WTC11 (cell line): ENCODE measurements at regions not wholly inside any gene's neighbourhood (a gene's known extent, or its start where the extent isn't known, plus 50 kb on each side); places are given as distances from the start of the nearest gene placed in this dataset.

Experiments used
- ATAC-seq: fragments of 200-7000 bp; cut with Tn5 transposase; 2 replicates; pipeline ENCODE4 v1.10.0; 2021; ENCODE audit warnings: mild to moderate bottlenecking, moderate library complexity
- CTCF ChIA-PET: fragments of 300-600 bp; sonication (Branson Sonifier 250); formaldehyde crosslinking; loops from one replicate; lab custom pipeline; 2021; ENCODE audit warnings: antibody characterized with exemption; lab: Charles Lee
- POLR2A ChIA-PET: fragments of 350-600 bp; sonication (Branson Sonifier 250); formaldehyde crosslinking; loops from one replicate; lab custom pipeline; 2021; ENCODE audit warnings: antibody characterized with exemption; lab: Charles Lee
- DNase-seq: peaks from one replicate; pipeline ENCODE4 v3.0.0; 2021; ENCODE audit warnings: low spot score
- H3K27ac Mint-ChIP-seq: 2 replicates; pipeline ENCODE4 v1.8.0; 2021; ENCODE audit warnings: mixed read lengths
- H3K27me3 Mint-ChIP-seq: 2 replicates; pipeline ENCODE4 v1.8.0; 2021; ENCODE audit warnings: low read depth, mild to moderate bottlenecking, moderate library complexity, mixed read lengths
- H3K36me3 Mint-ChIP-seq: 2 replicates; pipeline ENCODE4 v1.8.0; 2021; ENCODE audit warnings: mixed read lengths
- H3K4me1 Mint-ChIP-seq: 2 replicates; pipeline ENCODE4 v1.8.0; 2022; ENCODE audit warnings: mixed read lengths
- H3K4me3 Mint-ChIP-seq: 2 replicates; pipeline ENCODE4 v1.8.0; 2021; ENCODE audit warnings: mild to moderate bottlenecking, moderate library complexity, mixed read lengths
- H3K9me3 Mint-ChIP-seq: 2 replicates; pipeline ENCODE4 v1.8.0; 2021; ENCODE audit warnings: mixed read lengths
- CBFB ChIP-seq: sonication (generic); formaldehyde crosslinking; IDR thresholded peaks from 2 replicates; pipeline ENCODE4 v1.8.1; 2022; ENCODE audit warnings: mild to moderate bottlenecking, low read depth, missing genetic modification reagents
- FOXJ3 ChIP-seq: sonication (generic); formaldehyde crosslinking; IDR thresholded peaks from 2 replicates; pipeline ENCODE4 v1.9.0; 2021; ENCODE audit warnings: missing genetic modification reagents, mild to moderate bottlenecking, borderline replicate concordance
- FOXP1 ChIP-seq: sonication (generic); formaldehyde crosslinking; IDR thresholded peaks from 2 replicates; pipeline ENCODE4 v1.8.0; 2022; ENCODE audit warnings: missing genetic modification reagents, mild to moderate bottlenecking, moderate library complexity, borderline replicate concordance
- GTF2I ChIP-seq: fragments of 250-450 bp; sonication (Bioruptor Pico); conservative IDR thresholded peaks from 2 replicates; pipeline ENCODE4 v1.4.0; 2021; ENCODE audit warnings: mild to moderate bottlenecking
- JAZF1 ChIP-seq: fragments of 250-450 bp; sonication (Bioruptor Pico); IDR thresholded peaks from 2 replicates; pipeline ENCODE4 v1.9.0; 2021; ENCODE audit warnings: moderate library complexity, mild to moderate bottlenecking, inconsistent platforms
- KAT7 ChIP-seq: sonication (generic); formaldehyde crosslinking; IDR thresholded peaks from 2 replicates; pipeline ENCODE4 v1.8.1; 2023; ENCODE audit warnings: missing genetic modification reagents, mild to moderate bottlenecking, borderline replicate concordance
- MYBL2 ChIP-seq: sonication (generic); formaldehyde crosslinking; IDR thresholded peaks from 2 replicates; pipeline ENCODE4 v1.8.1; 2023; ENCODE audit warnings: mild to moderate bottlenecking, moderate library complexity, missing genetic modification reagents
- NFATC4 ChIP-seq: fragments of 250-450 bp; sonication (Bioruptor Pico); IDR thresholded peaks from 2 replicates; pipeline ENCODE4 v1.9.0; 2021; ENCODE audit warnings: mild to moderate bottlenecking
- NR1H2 ChIP-seq: sonication (generic); formaldehyde crosslinking; IDR thresholded peaks from 2 replicates; pipeline ENCODE4 v1.9.0; 2021; ENCODE audit warnings: mild to moderate bottlenecking, moderate library complexity, missing genetic modification reagents
- TCF7 ChIP-seq: sonication (generic); formaldehyde crosslinking; IDR thresholded peaks from 2 replicates; pipeline ENCODE4 v1.8.0; 2022; ENCODE audit warnings: mild to moderate bottlenecking, low read depth, missing genetic modification reagents, moderate library complexity
- TEAD1 ChIP-seq: sonication (generic); formaldehyde crosslinking; IDR thresholded peaks from 2 replicates; pipeline ENCODE4 v1.8.0; 2022; ENCODE audit warnings: mild to moderate bottlenecking, missing genetic modification reagents
- ZBTB21 ChIP-seq: sonication (generic); formaldehyde crosslinking; IDR thresholded peaks from 2 replicates; pipeline ENCODE4 v1.8.1; 2023; ENCODE audit warnings: mild to moderate bottlenecking, missing genetic modification reagents, borderline replicate concordance
- ZNF317 ChIP-seq: sonication (generic); formaldehyde crosslinking; IDR thresholded peaks from 2 replicates; pipeline ENCODE4 v1.8.1; 2023; ENCODE audit warnings: low read depth, mild to moderate bottlenecking, moderate library complexity, missing genetic modification reagents, borderline replicate concordance
- ZNF416 ChIP-seq: fragments of 250-450 bp; sonication (Bioruptor Pico); IDR thresholded peaks from 2 replicates; pipeline ENCODE4 v1.9.0; 2021; ENCODE audit warnings: mild to moderate bottlenecking, inconsistent platforms
- ZNF423 ChIP-seq: fragments of 250-450 bp; sonication (Bioruptor Pico); IDR thresholded peaks from 2 replicates; pipeline ENCODE4 v2.1.2; 2022; ENCODE audit warnings: mild to moderate bottlenecking, moderate library complexity
- TF ChIP-seq, protein P1 (sequence below): sonication (generic); formaldehyde crosslinking; IDR thresholded peaks from 2 replicates; pipeline ENCODE4 v1.8.1; 2022; ENCODE audit warnings: missing genetic modification reagents, borderline replicate concordance
- TF ChIP-seq, protein P2 (sequence below): sonication (generic); formaldehyde crosslinking; conservative IDR thresholded peaks from 2 replicates; pipeline ENCODE4 v1.8.1; 2022; ENCODE audit warnings: mild to moderate bottlenecking, missing genetic modification reagents
- TF ChIP-seq, protein P3 (sequence below): sonication (generic); formaldehyde crosslinking; IDR thresholded peaks from 2 replicates; pipeline ENCODE4 v1.8.0; 2022; ENCODE audit warnings: mild to moderate bottlenecking, missing genetic modification reagents
- TF ChIP-seq, protein P4 (sequence below): fragments of 200-600 bp; IDR thresholded peaks from 2 replicates; pipeline ENCODE4 v1.8.0; 2022; ENCODE audit warnings: antibody characterized with exemption
- TF ChIP-seq, protein P5 (sequence below): sonication (generic); formaldehyde crosslinking; IDR thresholded peaks from 2 replicates; pipeline ENCODE4 v1.8.1; 2022; ENCODE audit warnings: mild to moderate bottlenecking, moderate library complexity, missing genetic modification reagents
- TF ChIP-seq, protein P6 (sequence below): sonication (generic); formaldehyde crosslinking; IDR thresholded peaks from 2 replicates; pipeline ENCODE4 v1.8.1; 2023; ENCODE audit warnings: mild to moderate bottlenecking, missing genetic modification reagents
- TF ChIP-seq, protein P7 (sequence below): fragments of 250-450 bp; sonication (Bioruptor Pico); conservative IDR thresholded peaks from 2 replicates; pipeline ENCODE4 v1.9.0; 2021; ENCODE audit warnings: mild to moderate bottlenecking
- TF ChIP-seq, protein P8 (sequence below): sonication (generic); formaldehyde crosslinking; IDR thresholded peaks from 2 replicates; pipeline ENCODE4 v1.8.0; 2022; ENCODE audit warnings: mild to moderate bottlenecking, missing genetic modification reagents

DNA sequence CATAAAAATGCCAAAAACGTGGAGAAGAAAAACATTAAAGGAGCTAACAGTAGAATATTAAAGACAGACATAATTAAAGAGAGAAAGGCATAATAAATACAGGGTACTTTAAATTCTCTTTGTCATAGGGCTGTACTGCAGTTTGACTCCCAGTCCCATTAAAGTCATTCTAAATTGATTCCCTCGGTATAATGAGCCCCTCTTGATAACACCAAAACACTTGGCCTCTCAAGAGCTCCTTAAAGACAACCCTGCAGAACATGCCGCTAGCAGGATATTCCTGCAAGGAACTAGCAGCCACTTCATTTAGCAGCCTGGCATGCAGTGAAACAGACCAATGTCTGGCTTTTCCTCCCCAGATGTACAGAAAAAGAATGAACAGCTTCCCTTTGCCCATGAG, 273.8 kb upstream of the ESRRG start (continued):
- TF ChIP-seq, protein P1, sequence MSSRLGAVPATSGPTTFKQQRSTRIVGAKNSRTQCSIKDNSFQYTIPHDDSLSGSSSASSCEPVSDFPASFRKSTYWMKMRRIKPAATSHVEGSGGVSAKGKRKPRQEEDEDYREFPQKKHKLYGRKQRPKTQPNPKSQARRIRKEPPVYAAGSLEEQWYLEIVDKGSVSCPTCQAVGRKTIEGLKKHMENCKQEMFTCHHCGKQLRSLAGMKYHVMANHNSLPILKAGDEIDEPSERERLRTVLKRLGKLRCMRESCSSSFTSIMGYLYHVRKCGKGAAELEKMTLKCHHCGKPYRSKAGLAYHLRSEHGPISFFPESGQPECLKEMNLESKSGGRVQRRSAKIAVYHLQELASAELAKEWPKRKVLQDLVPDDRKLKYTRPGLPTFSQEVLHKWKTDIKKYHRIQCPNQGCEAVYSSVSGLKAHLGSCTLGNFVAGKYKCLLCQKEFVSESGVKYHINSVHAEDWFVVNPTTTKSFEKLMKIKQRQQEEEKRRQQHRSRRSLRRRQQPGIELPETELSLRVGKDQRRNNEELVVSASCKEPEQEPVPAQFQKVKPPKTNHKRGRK (CRISPR knock-in tag): no peak
- no peak for TF ChIP-seq GTF2I (CRISPR knock-in tag)

DNA sequence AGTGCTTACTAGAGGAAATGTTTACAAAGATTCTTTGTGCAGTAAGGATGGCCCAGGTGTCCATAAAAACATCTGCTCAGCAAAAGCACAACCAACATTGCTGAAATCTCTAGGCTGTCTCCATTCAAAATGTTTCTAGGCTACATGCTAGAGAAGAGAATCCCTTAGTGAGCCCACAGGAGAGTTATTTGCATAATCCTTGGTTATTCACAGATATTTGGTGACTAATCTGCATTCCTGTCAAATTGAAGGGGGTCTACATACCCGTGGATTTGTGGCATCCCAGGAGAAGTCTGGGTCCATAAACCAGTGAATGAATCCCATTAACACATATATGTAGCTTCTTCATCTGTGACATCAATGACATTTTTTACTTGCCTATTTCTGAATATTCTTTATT, 261.3 kb upstream of the ESRRG start:
- ChIA-PET CTCF (no interaction called here), POLR2A (interaction anchor here (0.7 kb wide), 1 partner anchor 260 kb away, joined by 7 read pairs; no protein-coding TSS in a partner anchor)
- Mint-ChIP-seq H3K9me3 (peaks cover 4% of the 10 kb centered on the region; the same call in 1 of the 2 replicates), H3K4me3 (no peak overlapping the region), H3K36me3 (no peaks in the 10 kb centered on the region), H3K27me3 (no peaks in the 10 kb centered on the region), H3K4me1 (peaks cover 8% of the 10 kb centered on the region; the same call in 1 of the 2 replicates), H3K27ac (no peak overlapping the region)
- TF ChIP-seq KAT7 (CRISPR knock-in tag) (no peak), JAZF1 (CRISPR knock-in tag) (no peak), NR1H2 (no peak), MYBL2 (CRISPR knock-in tag) (no peak), ZNF317 (no peak), TCF7 (CRISPR knock-in tag) (no peak), ZNF423 (CRISPR knock-in tag) (no peak), FOXJ3 (no peak), NFATC4 (no peak), TEAD1 (CRISPR knock-in tag) (no peak)
- TF ChIP-seq, protein P2, sequence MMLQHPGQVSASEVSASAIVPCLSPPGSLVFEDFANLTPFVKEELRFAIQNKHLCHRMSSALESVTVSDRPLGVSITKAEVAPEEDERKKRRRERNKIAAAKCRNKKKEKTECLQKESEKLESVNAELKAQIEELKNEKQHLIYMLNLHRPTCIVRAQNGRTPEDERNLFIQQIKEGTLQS (CRISPR knock-in tag): no peak
- no peak for ATAC-seq
- DNase-seq: no peak

DNA sequence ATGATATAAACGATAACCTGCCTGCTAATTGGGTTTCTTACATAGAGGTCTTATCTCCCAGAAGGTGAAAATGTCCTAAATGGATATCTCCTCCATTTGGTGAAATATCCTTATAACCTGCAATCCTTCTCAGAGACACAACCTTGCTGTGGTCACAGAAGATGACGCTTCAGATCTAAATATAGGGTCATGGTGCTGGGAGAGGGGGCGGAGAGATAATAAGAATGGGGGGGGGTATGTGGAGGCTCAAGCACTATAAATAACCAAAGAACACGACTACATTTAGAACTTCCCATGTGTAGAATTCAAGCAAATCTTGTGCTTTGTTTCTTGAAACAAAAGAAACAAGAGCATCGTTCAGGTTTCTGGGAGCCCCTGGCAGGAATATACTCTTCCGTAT, 260.6 kb upstream of the ESRRG start:
- H3K36me3 Mint-ChIP-seq: no peaks in the 10 kb centered on the region
- peaks cover 4% of the 10 kb centered on the region; the same call in 1 of the 2 replicates for H3K9me3 Mint-ChIP-seq
- H3K4me3 Mint-ChIP-seq: no peak overlapping the region
- ATAC-seq: no peak
- no peak overlapping the region for H3K27ac Mint-ChIP-seq
- no peaks in the 10 kb centered on the region for H3K27me3 Mint-ChIP-seq
- DNase-seq: no peak
- ChIA-PET CTCF (no interaction called here), POLR2A (interaction anchor here (0.7 kb wide), 1 partner anchor 260 kb away, joined by 7 read pairs; no protein-coding TSS in a partner anchor)
- peaks cover 8% of the 10 kb centered on the region; the same call in 1 of the 2 replicates for H3K4me1 Mint-ChIP-seq
- TF ChIP-seq FOXP1: no peak
- TF ChIP-seq, protein P1 (CRISPR knock-in tag): no peak
- no peak for TF ChIP-seq ZNF416 (CRISPR knock-in tag)
- TF ChIP-seq ZBTB21: no peak
- TF ChIP-seq, protein P3, sequence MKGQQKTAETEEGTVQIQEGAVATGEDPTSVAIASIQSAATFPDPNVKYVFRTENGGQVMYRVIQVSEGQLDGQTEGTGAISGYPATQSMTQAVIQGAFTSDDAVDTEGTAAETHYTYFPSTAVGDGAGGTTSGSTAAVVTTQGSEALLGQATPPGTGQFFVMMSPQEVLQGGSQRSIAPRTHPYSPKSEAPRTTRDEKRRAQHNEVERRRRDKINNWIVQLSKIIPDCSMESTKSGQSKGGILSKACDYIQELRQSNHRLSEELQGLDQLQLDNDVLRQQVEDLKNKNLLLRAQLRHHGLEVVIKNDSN: no peak
- TF ChIP-seq, protein P4, sequence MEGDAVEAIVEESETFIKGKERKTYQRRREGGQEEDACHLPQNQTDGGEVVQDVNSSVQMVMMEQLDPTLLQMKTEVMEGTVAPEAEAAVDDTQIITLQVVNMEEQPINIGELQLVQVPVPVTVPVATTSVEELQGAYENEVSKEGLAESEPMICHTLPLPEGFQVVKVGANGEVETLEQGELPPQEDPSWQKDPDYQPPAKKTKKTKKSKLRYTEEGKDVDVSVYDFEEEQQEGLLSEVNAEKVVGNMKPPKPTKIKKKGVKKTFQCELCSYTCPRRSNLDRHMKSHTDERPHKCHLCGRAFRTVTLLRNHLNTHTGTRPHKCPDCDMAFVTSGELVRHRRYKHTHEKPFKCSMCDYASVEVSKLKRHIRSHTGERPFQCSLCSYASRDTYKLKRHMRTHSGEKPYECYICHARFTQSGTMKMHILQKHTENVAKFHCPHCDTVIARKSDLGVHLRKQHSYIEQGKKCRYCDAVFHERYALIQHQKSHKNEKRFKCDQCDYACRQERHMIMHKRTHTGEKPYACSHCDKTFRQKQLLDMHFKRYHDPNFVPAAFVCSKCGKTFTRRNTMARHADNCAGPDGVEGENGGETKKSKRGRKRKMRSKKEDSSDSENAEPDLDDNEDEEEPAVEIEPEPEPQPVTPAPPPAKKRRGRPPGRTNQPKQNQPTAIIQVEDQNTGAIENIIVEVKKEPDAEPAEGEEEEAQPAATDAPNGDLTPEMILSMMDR: no peak
- TF ChIP-seq, protein P5, sequence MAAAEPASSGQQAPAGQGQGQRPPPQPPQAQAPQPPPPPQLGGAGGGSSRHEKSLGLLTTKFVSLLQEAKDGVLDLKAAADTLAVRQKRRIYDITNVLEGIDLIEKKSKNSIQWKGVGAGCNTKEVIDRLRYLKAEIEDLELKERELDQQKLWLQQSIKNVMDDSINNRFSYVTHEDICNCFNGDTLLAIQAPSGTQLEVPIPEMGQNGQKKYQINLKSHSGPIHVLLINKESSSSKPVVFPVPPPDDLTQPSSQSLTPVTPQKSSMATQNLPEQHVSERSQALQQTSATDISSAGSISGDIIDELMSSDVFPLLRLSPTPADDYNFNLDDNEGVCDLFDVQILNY (CRISPR knock-in tag): no peak
- TF ChIP-seq, protein P6, sequence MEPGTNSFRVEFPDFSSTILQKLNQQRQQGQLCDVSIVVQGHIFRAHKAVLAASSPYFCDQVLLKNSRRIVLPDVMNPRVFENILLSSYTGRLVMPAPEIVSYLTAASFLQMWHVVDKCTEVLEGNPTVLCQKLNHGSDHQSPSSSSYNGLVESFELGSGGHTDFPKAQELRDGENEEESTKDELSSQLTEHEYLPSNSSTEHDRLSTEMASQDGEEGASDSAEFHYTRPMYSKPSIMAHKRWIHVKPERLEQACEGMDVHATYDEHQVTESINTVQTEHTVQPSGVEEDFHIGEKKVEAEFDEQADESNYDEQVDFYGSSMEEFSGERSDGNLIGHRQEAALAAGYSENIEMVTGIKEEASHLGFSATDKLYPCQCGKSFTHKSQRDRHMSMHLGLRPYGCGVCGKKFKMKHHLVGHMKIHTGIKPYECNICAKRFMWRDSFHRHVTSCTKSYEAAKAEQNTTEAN: no peak
- TF ChIP-seq, protein P7, sequence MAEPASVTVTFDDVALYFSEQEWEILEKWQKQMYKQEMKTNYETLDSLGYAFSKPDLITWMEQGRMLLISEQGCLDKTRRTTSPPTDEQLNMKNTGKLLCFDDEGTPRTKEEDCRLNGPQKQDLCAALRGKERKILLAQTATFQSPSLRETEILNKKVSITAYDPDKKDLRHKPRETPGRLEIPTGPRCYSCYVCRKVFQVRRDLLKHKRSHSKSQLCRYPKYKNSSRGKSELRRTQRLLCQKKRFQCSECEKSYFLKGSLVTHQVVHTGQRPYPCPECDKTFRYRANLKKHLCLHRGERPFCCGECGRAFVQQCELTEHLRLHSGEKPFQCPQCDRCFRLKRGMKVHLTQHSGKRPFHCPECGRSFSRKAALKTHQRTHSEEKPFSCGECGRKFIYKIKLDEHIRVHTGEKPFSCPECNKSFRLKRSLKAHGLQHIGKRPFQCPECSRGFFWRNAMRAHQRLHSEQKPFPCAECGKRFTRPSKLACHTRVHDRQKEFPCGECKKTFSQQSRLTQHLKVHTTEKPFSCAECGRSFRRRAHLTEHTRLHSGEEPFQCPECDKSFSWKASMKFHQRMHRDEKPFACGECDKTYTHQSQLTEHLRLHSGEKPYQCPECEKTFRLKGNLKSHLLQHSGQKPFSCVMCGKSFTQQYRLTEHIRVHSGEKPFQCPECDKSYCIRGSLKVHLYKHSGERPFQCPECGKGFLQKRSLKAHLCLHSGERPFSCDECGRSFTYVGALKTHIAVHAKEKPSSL (CRISPR knock-in tag): no peak
- TF ChIP-seq, protein P8, sequence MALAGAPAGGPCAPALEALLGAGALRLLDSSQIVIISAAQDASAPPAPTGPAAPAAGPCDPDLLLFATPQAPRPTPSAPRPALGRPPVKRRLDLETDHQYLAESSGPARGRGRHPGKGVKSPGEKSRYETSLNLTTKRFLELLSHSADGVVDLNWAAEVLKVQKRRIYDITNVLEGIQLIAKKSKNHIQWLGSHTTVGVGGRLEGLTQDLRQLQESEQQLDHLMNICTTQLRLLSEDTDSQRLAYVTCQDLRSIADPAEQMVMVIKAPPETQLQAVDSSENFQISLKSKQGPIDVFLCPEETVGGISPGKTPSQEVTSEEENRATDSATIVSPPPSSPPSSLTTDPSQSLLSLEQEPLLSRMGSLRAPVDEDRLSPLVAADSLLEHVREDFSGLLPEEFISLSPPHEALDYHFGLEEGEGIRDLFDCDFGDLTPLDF (CRISPR knock-in tag): no peak
- no peak for TF ChIP-seq CBFB
